ENCODE measurements at regions not wholly inside any gene's neighbourhood (a gene's known extent, or its start where the extent isn't known, plus 50 kb on each side); places are given as distances from the start of the nearest gene placed in this dataset.

GRCh38 chr15:97654481-97655076 lies 305.9 kb upstream of the ARRDC4 start (continued):
- TF ChIP-seq ZNF473 (tag by site-specific recombination; IDR thresholded peaks at IDR 0.05) (no peak), ZNF404 (tag by site-specific recombination; IDR thresholded peaks at IDR 0.05) (no peak), ZBTB48 (tag by site-specific recombination; IDR thresholded peaks at IDR 0.05) (no peak), ZNF37A (tag by site-specific recombination; IDR thresholded peaks at IDR 0.05) (no peak), ZNF792 (tag by site-specific recombination; IDR thresholded peaks at IDR 0.05) (no peak)

GRCh38 chr15:97661796-97662195 lies 298.7 kb upstream of the ARRDC4 start:
- ChIA-PET CTCF (no interaction called here), POLR2A (interaction anchor here (0.6 kb wide), 1 partner anchor 36 kb away, joined by 3 read pairs; no protein-coding TSS in a partner anchor)
- Histone ChIP-seq H3K4me3 (ENCODE audit: low read depth, low read length) (no peak overlapping the region), H3K36me3 (ENCODE audit: control insufficient read depth in 2 of 2, insufficient read depth in 1 of 2, low read length in 2 of 2) (no peaks in the 10 kb centered on the region), H3K9me3 (ENCODE audit: control insufficient read depth, insufficient read depth, low read depth, low read length) (no peaks in the 10 kb centered on the region), H3K27ac (ENCODE audit: extremely low read depth, low read depth, low read length) (no peak overlapping the region), H3K4me1 (ENCODE audit: control insufficient read depth, insufficient read depth, low read length) (no peaks in the 10 kb centered on the region)
- no peak for TF ChIP-seq KLF8 (tag by site-specific recombination; IDR thresholded peaks at IDR 0.05)
- TF ChIP-seq ZBTB10 (tag by site-specific recombination; IDR thresholded peaks at IDR 0.05): no peak
- no peak for TF ChIP-seq ZNF677 (tag by site-specific recombination; IDR thresholded peaks at IDR 0.05)
- no peak for TF ChIP-seq ZNF311 (tag by site-specific recombination; IDR thresholded peaks at IDR 0.05; ENCODE audit: borderline replicate concordance)
- no peak for TF ChIP-seq ZFP37 (tag by site-specific recombination; IDR thresholded peaks at IDR 0.05)
- no peak for TF ChIP-seq CTCF (tag by site-specific recombination; IDR thresholded peaks at IDR 0.05)
- TF ChIP-seq MYNN (tag by site-specific recombination; IDR thresholded peaks at IDR 0.05; ENCODE audit: borderline replicate concordance): no peak
- TF ChIP-seq EGR2 (tag by site-specific recombination; IDR thresholded peaks at IDR 0.05; ENCODE audit: low read depth): no peak
- TF ChIP-seq ZNF175 (tag by site-specific recombination; IDR thresholded peaks at IDR 0.05): no peak
- TF ChIP-seq HOXC10 (CRISPR knock-in tag; IDR thresholded peaks at IDR 0.05): no peak

GRCh38 chr15:97672586-97672985 lies 287.9 kb upstream of the ARRDC4 start:
- ChIA-PET CTCF (interaction anchor here (0.5 to 0.7 kb wide), 2 partner anchors 419 to 1406 kb away, joined by 3 to 4 read pairs; no protein-coding TSS in a partner anchor), POLR2A (no interaction called here)
- H3K4me3 ChIP-seq (ENCODE audit: low read depth, low read length): no peak overlapping the region
- no peaks in the 10 kb centered on the region for H3K36me3 ChIP-seq (ENCODE audit: control insufficient read depth in 2 of 2, insufficient read depth in 1 of 2, low read length in 2 of 2)
- H3K4me1 ChIP-seq (ENCODE audit: control insufficient read depth, insufficient read depth, low read length): no peaks in the 10 kb centered on the region
- TF ChIP-seq ZNF645 (tag by site-specific recombination; IDR thresholded peaks at IDR 0.05) (no peak), ZNF404 (tag by site-specific recombination; IDR thresholded peaks at IDR 0.05) (no peak)
- H3K27ac ChIP-seq (ENCODE audit: extremely low read depth, low read depth, low read length): no peak overlapping the region
- H3K9me3 ChIP-seq (ENCODE audit: control insufficient read depth, insufficient read depth, low read depth, low read length): no peaks in the 10 kb centered on the region

Data from HEK293 (cell line).